ENCODE measurements at regions not wholly inside any gene's neighbourhood (a gene's known extent, or its start where the extent isn't known, plus 50 kb on each side); places are given as distances from the start of the nearest gene placed in this dataset.
"Not testable (repeated sequence)": the region's sequence is repeated elsewhere in the genome, so short reads cannot be mapped to it uniquely, and the experiment has no call there.

GRCh38 chr16:33009468-33009867 lies 184.6 kb upstream of the TP53TG3C start:
- DNase-seq, result peak; percentile 73
- intact Hi-C loops (cut with micrococcal nuclease); H3K36me3 Mint-ChIP-seq (ENCODE audit: low read depth): not testable (repeated sequence)

DNA sequence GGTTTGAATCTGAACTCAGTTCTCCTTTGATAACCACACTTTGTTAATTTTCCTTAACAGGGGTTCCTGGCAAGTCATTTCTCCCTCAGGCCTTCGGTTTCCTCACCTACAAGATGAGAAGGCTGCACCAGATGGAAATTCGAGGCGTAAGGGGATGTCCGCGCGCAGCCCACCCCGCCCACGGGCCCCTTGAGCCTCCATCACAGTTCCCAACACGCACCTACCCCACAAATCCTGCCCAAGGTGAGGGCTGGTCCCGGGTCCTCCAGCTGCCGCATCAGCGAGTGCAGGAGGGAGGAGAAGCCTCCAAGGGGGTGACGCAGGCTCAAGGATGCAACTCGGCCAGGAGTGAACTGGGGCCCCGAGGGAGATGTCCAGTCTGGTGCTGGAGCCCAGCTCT lies 166.9 kb upstream of the TP53TG3C start:
- H3K27me3 Mint-ChIP-seq; intact Hi-C loops (cut with micrococcal nuclease): not testable (repeated sequence)

More at GRCh38 chr16:33009468-33009867, 184.6 kb upstream of the TP53TG3C start:
- not testable (repeated sequence) for H3K4me1 Mint-ChIP-seq, H3K4me3 Mint-ChIP-seq, H3K27ac Mint-ChIP-seq, H3K9me3 Mint-ChIP-seq, H3K27me3 Mint-ChIP-seq

DNA sequence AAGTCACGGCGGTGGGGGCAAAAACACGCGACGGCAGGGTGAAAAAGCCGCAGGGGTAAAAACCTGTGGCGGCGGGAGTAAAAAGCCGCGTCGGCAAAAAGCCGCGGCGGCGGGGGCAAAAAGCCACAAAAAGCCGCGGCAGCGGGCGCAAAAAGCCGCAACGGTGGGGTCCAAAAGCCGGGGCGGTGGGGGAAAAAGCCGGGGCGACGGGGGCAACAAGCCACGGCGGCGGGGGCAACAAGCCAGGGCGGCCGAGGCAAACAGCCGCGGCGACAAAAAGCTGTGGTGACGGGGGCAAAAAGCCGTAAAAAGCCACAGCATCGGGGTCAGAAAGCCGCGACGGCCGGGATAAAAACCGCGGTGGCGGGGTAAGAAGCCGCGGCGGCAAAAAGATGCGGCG lies 166.1 kb upstream of the TP53TG3C start:
- intact Hi-C loops (cut with micrococcal nuclease); H3K9me3 Mint-ChIP-seq; H3K27ac Mint-ChIP-seq; H3K4me1 Mint-ChIP-seq; H3K27me3 Mint-ChIP-seq; DNase-seq; H3K4me3 Mint-ChIP-seq; H3K36me3 Mint-ChIP-seq (ENCODE audit: low read depth): not testable (repeated sequence)

More for the DNA sequence above, 166.9 kb upstream of the TP53TG3C start:
- DNase-seq; H3K9me3 Mint-ChIP-seq; H3K36me3 Mint-ChIP-seq (ENCODE audit: low read depth); H3K4me1 Mint-ChIP-seq; H3K27ac Mint-ChIP-seq; H3K4me3 Mint-ChIP-seq: not testable (repeated sequence)

DNA sequence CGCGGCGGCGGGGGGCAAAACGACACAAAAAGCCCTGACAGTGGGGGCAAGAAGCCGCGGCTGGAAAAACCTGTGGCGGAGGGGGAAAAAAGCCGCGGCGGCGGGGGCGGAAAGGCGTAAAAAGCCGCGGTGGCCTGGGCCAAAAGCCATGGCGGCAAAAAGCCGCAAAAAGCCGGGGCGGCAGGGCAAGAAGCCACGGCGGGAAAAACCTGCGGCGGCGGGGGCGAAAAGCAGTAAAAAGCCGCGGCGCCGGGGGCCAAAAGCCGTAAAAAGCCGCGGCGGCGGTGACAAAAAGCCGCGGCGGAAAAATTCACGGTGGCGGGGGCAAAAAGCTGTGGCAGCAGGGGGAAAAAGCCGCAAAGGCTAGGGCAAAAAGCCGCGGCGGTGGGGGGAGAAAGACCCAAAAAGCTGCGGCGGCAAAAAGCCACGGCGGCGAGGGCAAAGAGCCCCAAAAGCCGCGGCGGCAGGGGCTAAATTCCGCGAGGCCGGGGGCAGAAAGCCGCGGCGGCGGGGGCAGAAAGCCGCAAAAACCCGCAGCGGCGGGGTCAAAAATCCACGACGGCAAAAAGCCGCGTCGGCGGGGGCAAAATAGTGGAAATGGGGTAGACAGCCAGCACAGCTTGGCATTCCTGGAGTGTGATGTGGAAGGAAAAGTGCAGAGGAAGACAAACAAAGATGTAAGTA lies 165.2 kb upstream of the TP53TG3C start:
- intact Hi-C loops (cut with micrococcal nuclease); DNase-seq; H3K27me3 Mint-ChIP-seq; H3K27ac Mint-ChIP-seq; H3K9me3 Mint-ChIP-seq; H3K4me1 Mint-ChIP-seq; H3K4me3 Mint-ChIP-seq; H3K36me3 Mint-ChIP-seq (ENCODE audit: low read depth): not testable (repeated sequence)

DNA sequence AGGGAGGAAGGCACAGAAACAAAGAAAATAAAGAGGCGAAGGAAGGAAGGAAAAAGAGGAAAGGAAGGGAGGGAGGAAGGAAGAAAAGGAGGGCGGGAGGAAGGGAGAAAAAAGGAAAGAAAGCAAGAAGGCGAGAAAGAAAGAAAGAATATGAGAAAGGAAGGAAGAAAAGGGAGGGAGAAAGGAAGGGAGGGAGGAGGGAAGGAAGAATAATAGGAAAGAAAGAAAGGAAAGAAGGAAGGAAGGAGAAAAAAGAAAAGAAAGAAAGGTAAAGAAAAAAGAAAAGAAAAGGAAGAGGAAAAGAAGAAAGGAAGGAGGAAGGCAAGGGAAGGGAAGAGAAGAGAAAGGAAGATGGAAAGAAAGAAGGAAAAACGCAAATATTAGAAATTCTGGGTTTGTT lies 145.2 kb upstream of the TP53TG3C start:
- H3K27ac Mint-ChIP-seq; H3K4me3 Mint-ChIP-seq; H3K36me3 Mint-ChIP-seq (ENCODE audit: low read depth); H3K9me3 Mint-ChIP-seq; intact Hi-C loops (cut with micrococcal nuclease); H3K27me3 Mint-ChIP-seq; DNase-seq; H3K4me1 Mint-ChIP-seq: not testable (repeated sequence)

DNA sequence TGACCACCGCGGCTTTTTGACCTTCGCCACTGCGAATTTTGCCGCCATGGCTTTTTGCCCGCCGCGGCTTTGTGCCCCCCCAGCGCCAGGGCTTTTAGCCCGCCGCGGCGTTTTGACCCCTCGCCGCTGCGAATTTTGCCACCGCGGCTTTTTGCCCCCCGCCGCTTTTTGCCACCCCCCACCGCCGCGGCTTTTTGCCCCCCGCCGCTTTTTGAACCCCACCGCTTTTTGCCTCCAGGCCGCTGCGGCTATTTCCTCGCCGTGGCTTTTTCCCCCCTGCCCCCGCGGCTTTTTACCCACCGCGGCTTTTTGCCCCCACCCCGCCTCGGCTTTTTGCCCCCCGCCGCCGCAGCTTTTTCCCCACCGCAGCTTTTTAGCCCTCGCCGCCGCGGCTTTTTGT lies 134.8 kb upstream of the TP53TG3C start:
- no peaks in the 10 kb centered on the region for H3K4me1 Mint-ChIP-seq
- no peak overlapping the region for H3K27ac Mint-ChIP-seq
- no peaks in the 10 kb centered on the region for H3K9me3 Mint-ChIP-seq
- H3K36me3 Mint-ChIP-seq (ENCODE audit: low read depth), result no peaks in the 10 kb centered on the region
- H3K27me3 Mint-ChIP-seq, result no peaks in the 10 kb centered on the region
- no peak overlapping the region for H3K4me3 Mint-ChIP-seq
- intact Hi-C loops (cut with micrococcal nuclease), result no loop called here
- DNase-seq, result no peak

GRCh38 chr16:33059654-33060421 lies 134.2 kb upstream of the TP53TG3C start:
- H3K4me3 Mint-ChIP-seq; intact Hi-C loops (cut with micrococcal nuclease); H3K36me3 Mint-ChIP-seq (ENCODE audit: low read depth); H3K4me1 Mint-ChIP-seq; H3K27ac Mint-ChIP-seq; DNase-seq; H3K27me3 Mint-ChIP-seq; H3K9me3 Mint-ChIP-seq: not testable (repeated sequence)

DNA sequence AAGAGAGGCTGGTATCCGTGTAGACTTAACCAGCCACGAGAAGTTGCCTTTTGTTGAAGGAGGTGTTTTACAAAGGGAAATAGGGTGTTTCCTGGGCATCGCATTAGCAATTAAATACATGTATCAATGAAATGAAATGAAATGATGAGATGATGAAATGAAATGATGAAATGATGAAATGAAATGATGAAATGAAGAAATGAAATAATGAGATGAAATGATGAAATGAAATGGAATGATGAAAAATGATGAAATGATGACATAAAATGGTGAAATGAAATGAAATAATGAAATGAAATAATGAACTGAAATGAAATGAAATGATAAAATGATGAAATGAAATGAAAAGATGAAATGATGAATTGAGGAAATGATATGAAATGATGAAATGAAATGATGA lies 131.3 kb upstream of the TP53TG3C start:
- H3K27me3 Mint-ChIP-seq; H3K9me3 Mint-ChIP-seq; H3K4me3 Mint-ChIP-seq; DNase-seq; H3K36me3 Mint-ChIP-seq (ENCODE audit: low read depth); H3K27ac Mint-ChIP-seq; H3K4me1 Mint-ChIP-seq; intact Hi-C loops (cut with micrococcal nuclease): not testable (repeated sequence)

- H3K9me3 Mint-ChIP-seq; H3K27me3 Mint-ChIP-seq; H3K4me1 Mint-ChIP-seq; H3K36me3 Mint-ChIP-seq (ENCODE audit: low read depth); H3K4me3 Mint-ChIP-seq; H3K27ac Mint-ChIP-seq; intact Hi-C loops (cut with micrococcal nuclease); DNase-seq: not testable (repeated sequence)
Observed at GRCh38 chr16:33063365-33064170, 130.5 kb upstream of the TP53TG3C start.

DNA sequence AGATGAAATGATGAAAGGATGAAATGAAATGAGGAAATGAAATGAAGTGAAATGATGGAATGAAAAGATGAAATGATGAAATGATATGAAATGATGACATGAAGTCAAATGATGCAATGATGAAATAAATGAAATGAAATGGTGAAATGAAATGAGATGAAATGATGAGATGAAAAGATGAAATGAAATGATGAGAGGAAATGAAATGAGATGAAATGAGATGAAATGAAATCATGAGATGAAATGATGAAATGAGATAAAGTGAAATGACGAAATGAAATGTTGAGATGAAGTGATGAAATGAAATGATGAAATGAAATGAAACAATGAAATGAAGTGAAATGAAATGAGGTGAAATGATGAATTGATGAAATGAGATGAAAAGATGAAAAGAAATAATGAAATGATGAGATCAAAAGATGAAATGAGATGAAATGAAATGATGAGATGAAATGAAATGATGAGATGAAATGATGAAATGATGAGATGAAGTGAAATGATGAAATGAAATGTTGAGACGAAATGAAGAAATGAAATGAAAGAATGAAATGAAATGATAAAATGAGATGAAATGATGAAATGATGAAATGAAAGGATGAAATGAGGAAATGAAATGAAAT lies 129.5 kb upstream of the TP53TG3C start:
- H3K9me3 Mint-ChIP-seq; H3K27me3 Mint-ChIP-seq; DNase-seq; H3K4me1 Mint-ChIP-seq; H3K4me3 Mint-ChIP-seq; H3K27ac Mint-ChIP-seq; H3K36me3 Mint-ChIP-seq (ENCODE audit: low read depth); intact Hi-C loops (cut with micrococcal nuclease): not testable (repeated sequence)

All from activated CD4-positive, alpha-beta T cell treated with anti-CD3 and anti-CD28 coated beads, Interleukin-2, amount 10 ng/mL, durations not matched to agents 24 days and 14 days (primary cell).